ENCODE measurements at regions not wholly inside any gene's neighbourhood (a gene's known extent, or its start where the extent isn't known, plus 50 kb on each side); places are given as distances from the start of the nearest gene placed in this dataset.

DNA sequence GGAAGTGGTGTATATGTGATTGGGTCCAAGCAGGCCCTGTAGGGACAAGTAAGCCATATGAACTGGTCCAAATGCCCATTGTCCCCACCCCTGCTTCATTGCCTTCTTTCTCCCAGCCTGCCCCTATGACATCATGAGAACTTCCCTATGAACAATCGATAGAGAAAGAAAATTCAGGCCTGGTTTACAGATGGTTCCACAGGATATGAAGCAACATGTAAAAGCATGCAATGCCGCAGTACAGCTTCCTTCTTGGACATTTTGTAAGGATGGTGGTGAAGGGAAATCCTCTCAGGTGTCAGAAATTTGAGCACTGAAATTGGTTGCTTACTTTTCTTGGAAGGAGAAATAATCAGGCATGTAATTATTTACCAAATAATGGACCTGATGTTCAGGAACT lies 581.7 kb downstream of the MRPL39 start:
- TF ChIP-seq, protein P1, sequence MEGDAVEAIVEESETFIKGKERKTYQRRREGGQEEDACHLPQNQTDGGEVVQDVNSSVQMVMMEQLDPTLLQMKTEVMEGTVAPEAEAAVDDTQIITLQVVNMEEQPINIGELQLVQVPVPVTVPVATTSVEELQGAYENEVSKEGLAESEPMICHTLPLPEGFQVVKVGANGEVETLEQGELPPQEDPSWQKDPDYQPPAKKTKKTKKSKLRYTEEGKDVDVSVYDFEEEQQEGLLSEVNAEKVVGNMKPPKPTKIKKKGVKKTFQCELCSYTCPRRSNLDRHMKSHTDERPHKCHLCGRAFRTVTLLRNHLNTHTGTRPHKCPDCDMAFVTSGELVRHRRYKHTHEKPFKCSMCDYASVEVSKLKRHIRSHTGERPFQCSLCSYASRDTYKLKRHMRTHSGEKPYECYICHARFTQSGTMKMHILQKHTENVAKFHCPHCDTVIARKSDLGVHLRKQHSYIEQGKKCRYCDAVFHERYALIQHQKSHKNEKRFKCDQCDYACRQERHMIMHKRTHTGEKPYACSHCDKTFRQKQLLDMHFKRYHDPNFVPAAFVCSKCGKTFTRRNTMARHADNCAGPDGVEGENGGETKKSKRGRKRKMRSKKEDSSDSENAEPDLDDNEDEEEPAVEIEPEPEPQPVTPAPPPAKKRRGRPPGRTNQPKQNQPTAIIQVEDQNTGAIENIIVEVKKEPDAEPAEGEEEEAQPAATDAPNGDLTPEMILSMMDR (IDR thresholded peaks at IDR 0.05; ENCODE audit: borderline replicate concordance, extremely low read depth, low read length, poor library complexity, severe bottlenecking) = no peak
- TF ChIP-seq EZH2 (IDR thresholded peaks at IDR 0.05; ENCODE audit: borderline replicate concordance, low read depth, low read length, severe bottlenecking) = no peak

Measured in DND-41 (cell line).